KOPT-K1 (cell line): ENCODE measurements at regions not wholly inside any gene's neighbourhood (a gene's known extent, or its start where the extent isn't known, plus 50 kb on each side); places are given as distances from the start of the nearest gene placed in this dataset.
"Not testable (repeated sequence)": the region's sequence is repeated elsewhere in the genome, so short reads cannot be mapped to it uniquely, and the experiment has no call there.

Experiments used
- H3K27ac ChIP-seq: fragments of 200-600 bp; sonication (generic); 2 replicates; pipeline ENCODE4 v1.5.1; 2016; ENCODE audit warnings: antibody characterized with exemption, mild to moderate bottlenecking, low read depth, low read length; ENCODE audit not compliant: poor library complexity, severe bottlenecking
- H3K36me3 ChIP-seq: fragments of 200-600 bp; sonication (generic); 2 replicates; pipeline ENCODE4 v1.5.1; 2017; ENCODE audit warnings: antibody characterized with exemption, mild to moderate bottlenecking, low read length, moderate library complexity; ENCODE audit not compliant: insufficient read depth
- H3K9me3 ChIP-seq: fragments of 200-600 bp; sonication (generic); 2 replicates; pipeline ENCODE4 v1.5.1; 2017; ENCODE audit warnings: antibody characterized with exemption, low read length, mild to moderate bottlenecking; ENCODE audit not compliant: insufficient read depth, poor library complexity, severe bottlenecking

DNA sequence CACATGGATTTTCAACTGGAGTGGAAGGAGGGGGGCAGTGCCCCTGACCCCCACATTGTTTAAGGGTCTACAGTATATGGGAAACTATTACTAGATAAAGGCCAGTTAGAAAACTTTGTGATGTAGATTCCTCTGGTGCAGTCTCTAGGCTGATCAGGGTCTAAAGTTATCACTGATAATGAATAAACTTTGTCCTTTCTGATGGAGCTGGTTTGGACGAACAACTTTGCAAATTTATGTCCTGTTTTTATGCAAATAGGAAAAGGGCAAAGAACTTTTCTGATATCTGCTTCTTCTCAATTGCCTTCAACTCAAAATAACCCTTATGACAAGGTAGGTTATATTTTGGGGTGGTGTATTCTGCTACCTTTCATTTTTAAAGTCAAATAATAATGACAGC lies 829.2 kb upstream of the ACVR2A start:
- Histone ChIP-seq H3K36me3 (no peaks in the 10 kb centered on the region), H3K9me3 (no peaks in the 10 kb centered on the region), H3K27ac (no peak overlapping the region)

DNA sequence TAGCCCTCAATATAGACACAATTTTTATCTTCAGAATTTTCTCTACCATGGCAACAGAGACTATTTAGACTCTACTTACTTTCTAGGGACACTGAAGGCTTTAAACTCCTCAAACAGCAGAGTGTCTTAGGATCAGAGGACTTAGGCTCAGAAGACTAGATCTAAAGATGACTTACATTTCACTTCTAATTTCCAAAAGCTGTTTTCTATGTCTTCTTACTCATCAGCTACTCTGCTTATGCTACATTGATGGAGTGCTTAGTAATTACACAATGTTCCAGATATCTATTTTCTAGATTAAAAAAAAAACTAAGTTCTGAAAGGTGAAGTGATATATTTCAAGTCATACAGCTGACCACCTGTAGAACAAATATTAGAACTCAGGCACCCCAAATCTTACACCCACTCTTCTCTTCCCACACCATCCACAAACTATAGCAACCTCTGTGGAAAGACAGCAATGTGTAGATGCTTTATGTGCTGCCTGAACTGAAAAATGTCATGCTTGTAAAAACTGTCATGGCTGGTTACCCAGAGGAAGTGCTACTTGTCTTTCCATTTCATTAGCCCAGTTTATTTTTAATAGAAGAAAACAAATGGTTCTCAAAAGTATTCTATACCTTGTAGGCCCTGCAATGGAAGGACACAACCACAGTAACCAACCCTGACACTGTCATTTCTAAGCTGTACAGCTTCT lies 831.0 kb upstream of the ACVR2A start:
- H3K36me3 ChIP-seq = no peaks in the 10 kb centered on the region
- H3K27ac ChIP-seq = no peak overlapping the region
- no peaks in the 10 kb centered on the region for H3K9me3 ChIP-seq

GRCh38 chr2:147008481-147008880 lies 836.3 kb upstream of the ACVR2A start:
- H3K9me3 ChIP-seq = no peaks in the 10 kb centered on the region
- no peaks in the 10 kb centered on the region for H3K36me3 ChIP-seq
- H3K27ac ChIP-seq = no peak overlapping the region

GRCh38 chr2:147006736-147007141 lies 838.1 kb upstream of the ACVR2A start:
- no peak overlapping the region for H3K27ac ChIP-seq
- no peaks in the 10 kb centered on the region for H3K9me3 ChIP-seq
- no peaks in the 10 kb centered on the region for H3K36me3 ChIP-seq

DNA sequence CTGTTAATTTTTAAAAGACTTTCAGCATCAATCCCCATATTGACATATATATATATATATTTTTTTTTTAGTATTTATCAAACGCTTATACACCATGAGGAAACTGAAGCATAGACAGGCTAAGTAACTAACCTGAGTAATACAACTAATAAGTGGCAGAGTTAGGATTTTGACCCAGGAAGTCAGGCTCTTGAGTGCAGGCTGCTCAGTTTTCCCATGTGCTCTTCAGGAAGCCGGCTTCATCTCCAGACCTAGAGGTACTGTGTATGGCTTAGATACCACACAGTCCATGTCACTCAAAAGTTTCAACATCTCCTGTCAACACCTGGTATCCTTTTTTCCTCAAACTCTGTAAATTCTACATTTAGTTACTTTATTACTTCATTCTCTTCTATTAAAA lies 841.7 kb upstream of the ACVR2A start:
- Histone ChIP-seq H3K27ac (no peak overlapping the region), H3K36me3 (no peaks in the 10 kb centered on the region), H3K9me3 (no peaks in the 10 kb centered on the region)

- Histone ChIP-seq H3K9me3 (no peaks in the 10 kb centered on the region), H3K27ac (no peak overlapping the region), H3K36me3 (no peaks in the 10 kb centered on the region)
Observed at GRCh38 chr2:147002256-147002655, 842.6 kb upstream of the ACVR2A start.

DNA sequence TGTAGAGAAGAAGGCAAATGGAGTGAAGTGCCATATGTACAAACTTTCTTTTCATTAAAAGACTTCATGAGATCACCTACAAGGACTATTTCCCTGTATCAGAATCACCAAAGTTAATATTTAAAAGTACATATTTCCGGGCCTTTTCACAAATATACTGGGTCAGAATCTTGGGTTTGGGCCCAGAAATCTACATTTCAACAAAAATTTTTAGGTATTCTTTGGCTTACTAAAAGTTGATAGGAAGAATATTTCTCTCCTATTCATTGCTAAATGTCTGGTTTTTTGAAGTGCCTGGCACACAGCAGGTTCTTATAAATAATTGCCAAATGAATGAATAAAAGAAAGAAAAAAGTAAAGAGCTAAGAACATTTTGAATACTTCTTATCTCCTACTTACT lies 843.8 kb upstream of the ACVR2A start:
- H3K9me3 ChIP-seq = no peaks in the 10 kb centered on the region
- no peak overlapping the region for H3K27ac ChIP-seq
- no peaks in the 10 kb centered on the region for H3K36me3 ChIP-seq

GRCh38 chr2:147000151-147000550 lies 844.7 kb upstream of the ACVR2A start:
- H3K36me3 ChIP-seq, H3K27ac ChIP-seq, H3K9me3 ChIP-seq: not testable (repeated sequence)

DNA sequence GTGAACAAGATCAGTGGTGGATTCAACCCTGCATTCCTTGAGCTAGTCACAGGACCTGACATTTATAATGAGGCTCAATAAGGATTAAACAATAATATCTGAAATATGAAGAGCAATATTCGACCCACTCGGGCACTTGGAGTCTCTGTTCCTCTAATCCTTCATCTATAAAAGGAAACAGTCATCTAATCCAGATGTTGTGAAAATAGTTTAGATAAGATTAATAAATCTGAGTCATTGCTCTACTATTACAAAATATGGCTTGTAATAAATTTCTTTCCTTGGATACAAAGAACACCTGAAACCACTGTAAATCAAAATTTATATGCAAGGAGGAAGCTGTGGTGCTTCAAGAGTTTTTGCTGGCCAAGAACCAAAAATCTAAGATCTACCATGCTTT lies 846.9 kb upstream of the ACVR2A start:
- H3K9me3 ChIP-seq = no peaks in the 10 kb centered on the region
- H3K36me3 ChIP-seq = no peaks in the 10 kb centered on the region
- H3K27ac ChIP-seq = no peak overlapping the region

DNA sequence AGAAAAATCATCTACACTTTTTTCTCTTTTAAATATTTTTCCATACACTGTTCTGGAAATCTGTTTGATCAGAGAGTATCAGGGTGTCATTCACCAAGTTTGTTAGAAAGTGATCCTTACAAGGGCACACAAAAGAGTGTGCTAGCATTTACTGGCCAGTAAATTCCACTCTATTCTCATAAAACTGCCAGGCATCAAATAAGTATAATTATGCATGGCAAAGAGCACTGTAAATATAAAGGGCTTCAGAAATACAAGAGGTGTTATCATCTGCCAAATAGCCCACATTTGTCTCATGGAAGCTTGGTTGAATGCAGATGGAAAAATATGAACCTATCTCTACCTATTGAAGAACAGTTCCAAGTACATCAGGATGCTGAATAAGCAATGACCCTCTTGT lies 847.3 kb upstream of the ACVR2A start:
- no peak overlapping the region for H3K27ac ChIP-seq
- H3K9me3 ChIP-seq = no peaks in the 10 kb centered on the region
- no peaks in the 10 kb centered on the region for H3K36me3 ChIP-seq

GRCh38 chr2:146994246-146994645 lies 850.6 kb upstream of the ACVR2A start:
- H3K27ac ChIP-seq = no peak overlapping the region

GRCh38 chr2:146992466-146992865 lies 852.4 kb upstream of the ACVR2A start:
- H3K36me3 ChIP-seq = no peaks in the 10 kb centered on the region
- H3K9me3 ChIP-seq = no peaks in the 10 kb centered on the region
- H3K27ac ChIP-seq = no peak overlapping the region

More at GRCh38 chr2:146994246-146994645, 850.6 kb upstream of the ACVR2A start:
- no peaks in the 10 kb centered on the region for H3K36me3 ChIP-seq
- H3K9me3 ChIP-seq = no peaks in the 10 kb centered on the region

- H3K36me3 ChIP-seq = no peaks in the 10 kb centered on the region
- H3K27ac ChIP-seq = no peak overlapping the region
- H3K9me3 ChIP-seq = no peaks in the 10 kb centered on the region
Observed at GRCh38 chr2:146992057-146992456, 852.8 kb upstream of the ACVR2A start.

DNA sequence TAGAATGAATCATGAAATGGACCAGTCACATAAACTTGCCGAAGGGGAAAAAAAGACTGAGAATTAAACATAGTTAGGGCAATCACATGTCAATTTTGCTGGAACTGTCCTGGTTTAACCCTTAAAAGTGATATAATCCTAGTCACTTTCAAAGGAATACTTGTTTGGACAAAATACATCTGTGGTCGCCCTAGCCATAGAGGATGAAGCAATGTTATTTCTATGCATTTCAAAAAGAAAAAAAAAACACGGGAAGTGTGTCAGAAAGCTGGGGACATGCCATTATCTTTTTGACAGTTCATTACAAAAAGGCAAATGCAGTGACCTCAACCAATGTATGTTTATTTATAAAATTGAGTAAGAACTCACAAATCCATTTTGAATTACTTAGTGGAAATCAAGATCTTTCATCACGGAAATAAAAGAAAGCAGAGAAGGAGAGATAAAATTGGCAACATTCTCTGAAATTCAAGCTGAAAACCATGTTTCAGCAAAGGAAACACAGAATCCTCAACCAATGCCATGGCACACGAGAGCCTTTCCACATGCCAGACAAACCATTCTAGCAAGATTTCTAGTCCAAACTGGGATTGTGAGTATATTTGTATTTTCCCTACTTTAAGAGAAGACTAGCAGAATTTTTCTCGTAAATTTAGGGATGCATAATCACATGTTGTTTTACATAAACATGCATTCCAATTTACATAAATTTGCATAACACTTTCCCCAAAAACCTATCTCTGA lies 854.3 kb upstream of the ACVR2A start:
- Histone ChIP-seq H3K27ac (no peak overlapping the region), H3K36me3 (no peaks in the 10 kb centered on the region), H3K9me3 (no peaks in the 10 kb centered on the region)

- Histone ChIP-seq H3K27ac (no peak overlapping the region), H3K36me3 (no peaks in the 10 kb centered on the region), H3K9me3 (no peaks in the 10 kb centered on the region)
Observed at GRCh38 chr2:146989741-146990140, 855.1 kb upstream of the ACVR2A start.

DNA sequence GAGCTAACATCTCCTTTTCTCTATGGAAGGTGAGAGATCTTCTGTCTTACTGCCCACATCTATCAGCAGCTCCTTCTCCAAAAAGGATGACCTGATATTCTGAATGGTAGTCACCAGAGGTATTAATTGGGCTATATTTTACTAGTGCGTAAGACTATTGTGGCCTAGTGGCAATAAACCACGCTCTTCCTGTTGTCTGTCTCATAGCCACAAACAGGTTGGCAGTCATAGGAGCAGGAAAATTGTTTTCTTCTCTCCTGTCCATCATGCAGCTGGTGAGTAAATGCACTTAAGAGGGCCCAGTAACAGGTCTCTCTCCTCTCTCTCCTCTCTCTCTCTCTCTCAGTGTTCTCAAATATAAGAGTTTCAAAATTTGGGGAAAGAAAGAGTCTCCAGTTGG lies 856.8 kb upstream of the ACVR2A start:
- H3K9me3 ChIP-seq = no peaks in the 10 kb centered on the region
- no peaks in the 10 kb centered on the region for H3K36me3 ChIP-seq
- H3K27ac ChIP-seq = no peak overlapping the region
